HG03095 (cell line): ENCODE measurements at regions not wholly inside any gene's neighbourhood (a gene's known extent, or its start where the extent isn't known, plus 50 kb on each side); places are given as distances from the start of the nearest gene placed in this dataset.
"Not testable (repeated sequence)": the region's sequence is repeated elsewhere in the genome, so short reads cannot be mapped to it uniquely, and the experiment has no call there.

ENCODE experiments used
- ATAC-seq: cut with Tn5 transposase; IDR thresholded peaks from one replicate; pipeline ENCODE4 v1.9.1; 2021; ENCODE audit warnings: moderate library complexity; ENCODE audit not compliant: unreplicated experiment

DNA sequence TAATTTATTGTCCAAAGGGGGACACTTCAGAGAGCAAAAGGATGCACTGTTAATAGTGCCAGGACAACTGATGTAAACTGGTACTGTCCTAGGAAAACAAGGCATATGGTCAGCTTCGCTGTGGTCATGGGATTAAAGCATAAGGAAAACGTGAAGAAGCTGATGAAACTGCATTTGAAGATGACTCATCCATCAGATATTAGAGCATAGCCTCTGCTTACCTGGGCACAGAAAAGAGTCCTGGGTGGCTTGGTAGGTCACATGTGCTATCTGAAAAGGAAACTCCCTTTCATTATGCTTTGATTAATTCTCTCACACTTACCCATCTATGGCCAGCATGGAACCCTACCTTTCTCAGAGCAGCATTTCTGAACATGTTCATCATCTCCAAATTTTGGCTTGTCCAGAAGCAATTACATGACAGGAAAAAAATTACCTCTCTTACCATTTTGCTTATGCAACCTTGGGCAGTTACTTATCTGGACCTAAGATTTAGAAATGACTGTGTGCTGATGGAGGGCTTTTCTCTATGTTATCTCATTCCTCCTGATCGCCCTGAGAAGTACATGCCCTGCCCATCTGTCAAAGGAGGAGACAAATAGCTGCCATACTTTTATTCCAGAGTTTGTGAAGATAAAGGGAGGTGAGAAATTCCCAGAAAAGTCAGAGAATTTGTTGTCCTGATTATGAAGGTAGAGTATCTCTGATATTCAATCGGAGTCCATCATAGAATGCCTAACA lies 275.3 kb upstream of the SLC14A2 start:
- no peak for ATAC-seq

DNA sequence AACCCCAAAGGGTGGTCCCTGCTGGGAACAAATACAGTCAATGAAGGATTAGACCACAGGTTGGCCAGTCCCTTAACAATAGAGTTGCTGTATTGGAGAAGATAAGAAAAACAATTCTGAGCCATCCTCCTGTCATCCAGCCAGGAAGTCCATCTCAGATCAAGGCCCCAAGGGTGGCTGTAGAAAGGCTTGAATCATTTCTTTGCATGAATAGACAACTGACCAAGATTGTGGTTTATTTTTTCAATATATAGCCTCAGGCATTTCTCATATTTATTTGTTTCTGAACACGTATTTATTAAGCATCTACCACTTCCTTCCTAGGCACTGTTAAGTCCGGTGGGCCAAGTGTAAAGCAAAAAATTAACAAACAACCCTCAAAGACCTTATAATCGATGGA lies 274.4 kb upstream of the SLC14A2 start:
- ATAC-seq: no peak

DNA sequence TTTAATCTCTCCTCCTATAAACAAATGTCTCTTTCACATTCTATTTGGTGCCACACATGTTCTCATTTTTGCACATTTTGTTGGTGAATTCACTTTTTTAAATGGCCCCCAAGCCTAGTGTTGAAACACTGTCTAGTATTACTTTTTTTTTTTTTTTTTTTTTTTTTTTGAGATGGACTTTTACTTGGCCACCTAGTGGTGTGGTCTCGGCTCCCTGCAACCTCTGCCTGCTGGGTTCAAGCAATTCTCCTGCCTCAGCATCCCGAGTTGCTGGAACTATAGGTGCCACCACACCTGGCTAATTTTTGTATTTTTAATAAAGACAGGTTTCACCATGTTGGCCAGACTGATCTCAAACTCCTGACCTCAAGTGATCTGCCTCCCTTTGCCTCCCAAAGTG lies 273.8 kb upstream of the SLC14A2 start:
- no peak for ATAC-seq

DNA sequence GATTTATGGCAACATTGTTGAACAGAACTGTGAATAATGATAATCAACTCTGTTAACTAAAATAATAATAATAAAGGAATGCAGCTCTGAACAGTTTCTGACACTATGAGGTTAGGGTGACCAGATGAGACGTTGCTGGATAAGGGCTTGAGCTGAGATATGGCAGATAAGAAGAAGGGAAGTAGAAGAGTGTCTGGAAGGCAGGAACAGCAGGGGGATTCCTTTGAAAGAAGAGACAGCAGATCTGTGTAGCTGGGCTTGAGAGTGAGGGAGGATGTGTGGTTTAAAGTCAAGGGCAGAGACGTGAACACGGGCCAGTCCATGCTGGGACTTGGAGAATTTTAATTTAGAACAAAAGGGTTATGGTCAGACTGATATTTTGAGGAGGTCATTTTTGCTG lies 273.1 kb upstream of the SLC14A2 start:
- ATAC-seq: no peak

DNA sequence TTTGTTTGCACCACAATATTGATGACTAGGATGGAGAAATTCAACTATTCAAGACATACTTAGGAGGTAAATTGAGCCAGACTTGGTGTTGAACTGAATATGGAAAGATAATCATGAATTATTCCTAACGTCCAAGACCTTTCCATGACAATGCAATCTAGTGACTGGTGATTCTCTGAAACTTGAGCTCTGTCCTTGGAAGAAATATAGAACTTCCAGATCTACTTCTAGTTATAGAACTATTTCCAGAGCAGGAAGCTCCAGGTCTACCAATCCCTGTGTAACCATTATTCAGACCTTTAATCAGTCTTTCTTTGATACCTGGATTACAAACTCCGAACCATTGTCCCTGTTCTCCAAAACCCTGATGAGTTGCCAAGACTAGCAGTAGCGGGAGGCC lies 272.6 kb upstream of the SLC14A2 start:
- no peak for ATAC-seq

DNA sequence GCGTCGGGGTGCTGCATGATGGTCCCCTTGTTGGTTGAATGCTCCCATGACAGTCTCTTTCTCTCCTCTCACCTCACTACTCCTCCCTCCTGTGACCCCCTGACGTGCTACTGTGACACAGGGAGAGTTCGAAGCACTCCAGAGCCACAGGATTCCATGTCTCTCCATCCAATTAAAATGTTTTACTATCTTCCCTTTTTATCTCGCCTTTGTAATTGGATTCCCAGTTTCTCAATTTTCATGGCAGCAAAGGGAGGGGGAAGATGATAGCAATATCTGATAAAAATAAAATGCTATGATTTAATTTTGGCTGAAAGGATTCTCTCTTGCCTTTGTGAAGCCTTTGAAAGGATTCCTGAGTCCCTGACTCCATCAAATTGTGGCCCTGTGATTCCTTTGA lies 271.9 kb upstream of the SLC14A2 start:
- no peak for ATAC-seq

DNA sequence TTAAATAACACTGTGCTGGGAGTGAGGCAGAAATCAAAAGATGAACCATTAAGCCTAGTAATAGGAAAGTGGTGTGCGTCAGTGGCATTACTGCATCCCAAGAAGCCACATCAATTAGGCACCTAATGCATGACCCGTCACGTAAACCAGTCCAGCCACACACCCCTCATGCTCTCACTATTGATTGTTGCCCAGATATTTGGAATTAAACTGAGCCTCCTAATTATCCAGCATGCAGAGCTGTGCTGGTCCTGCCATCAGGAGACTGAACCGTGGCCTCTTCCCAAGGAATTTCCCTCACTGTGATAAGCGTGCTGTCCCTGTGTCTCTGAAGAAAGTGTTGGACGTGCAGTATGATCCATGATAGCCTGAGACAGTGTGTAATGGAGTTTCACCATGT lies 270.6 kb upstream of the SLC14A2 start:
- ATAC-seq: not testable (repeated sequence)

DNA sequence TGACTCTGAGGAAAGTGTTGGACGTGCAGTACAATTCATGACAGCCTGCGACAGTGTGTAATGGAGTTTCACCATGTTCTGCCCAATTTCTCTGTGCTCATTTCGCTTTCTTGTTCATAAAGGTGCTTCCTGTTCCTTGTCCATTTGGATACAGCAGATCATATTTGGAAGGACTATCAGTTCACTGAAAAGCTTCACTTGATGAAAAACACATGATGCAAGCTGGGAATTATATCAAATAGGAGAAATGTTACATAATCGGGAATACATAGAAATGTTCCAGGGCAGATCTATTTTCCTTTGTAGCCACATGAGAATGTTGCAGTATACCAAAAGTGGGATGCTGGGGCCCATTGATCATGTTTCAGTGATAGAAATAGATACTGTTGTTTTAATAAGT lies 266.3 kb upstream of the SLC14A2 start:
- no peak for ATAC-seq

DNA sequence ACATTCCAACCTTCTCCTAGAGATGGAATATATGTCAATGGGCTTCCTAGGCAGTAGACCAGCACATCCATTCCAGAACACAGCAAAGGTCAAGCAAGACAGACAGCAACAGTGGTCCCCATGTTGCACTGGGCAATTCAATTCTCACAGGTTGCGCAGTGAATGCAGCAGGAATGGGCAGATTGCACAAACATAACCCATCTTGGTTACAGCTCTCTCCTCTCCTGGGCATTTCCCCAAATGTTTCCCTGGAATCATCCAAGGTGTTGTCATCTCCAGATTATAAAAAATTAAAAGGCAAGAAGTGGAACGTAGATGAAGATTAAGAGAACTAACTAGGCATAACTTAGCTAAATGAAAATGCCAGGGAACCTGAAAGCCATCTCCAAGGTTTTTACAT lies 265.8 kb upstream of the SLC14A2 start:
- no peak for ATAC-seq

DNA sequence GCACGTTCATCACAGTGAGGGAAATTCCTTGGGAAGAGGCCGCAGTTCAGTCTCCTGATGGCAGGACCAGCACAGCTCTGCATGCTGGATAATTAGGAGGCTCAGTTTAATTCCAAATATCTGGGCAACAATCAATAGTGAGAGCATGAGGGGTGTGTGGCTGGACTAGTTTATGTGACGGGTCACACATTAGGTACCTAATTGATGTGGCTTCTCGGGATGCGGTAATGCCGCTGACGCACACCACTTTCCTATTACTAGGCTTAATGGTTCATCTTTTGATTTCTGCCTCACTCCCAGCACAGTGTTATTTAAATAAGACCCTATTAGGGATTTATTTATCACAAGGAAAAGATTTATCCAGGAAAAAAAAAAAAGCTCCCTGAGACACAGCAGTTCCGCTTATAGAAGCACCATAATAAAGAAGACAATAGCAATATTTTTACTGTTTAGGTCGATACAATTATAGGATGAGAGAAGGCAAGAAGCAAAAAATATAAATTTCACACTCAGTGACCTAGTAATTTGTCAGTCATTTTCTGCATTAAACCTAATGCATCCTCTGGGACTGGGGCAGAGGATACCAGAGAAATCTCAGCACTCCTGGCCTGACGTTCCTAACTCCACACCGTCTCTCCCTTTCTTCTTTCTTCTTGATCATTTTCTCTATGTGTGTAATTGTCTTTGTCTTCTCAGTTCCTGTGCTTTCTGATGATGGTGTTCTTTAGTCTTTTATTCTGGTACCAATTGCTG lies 264.7 kb upstream of the SLC14A2 start:
- ATAC-seq: no peak

DNA sequence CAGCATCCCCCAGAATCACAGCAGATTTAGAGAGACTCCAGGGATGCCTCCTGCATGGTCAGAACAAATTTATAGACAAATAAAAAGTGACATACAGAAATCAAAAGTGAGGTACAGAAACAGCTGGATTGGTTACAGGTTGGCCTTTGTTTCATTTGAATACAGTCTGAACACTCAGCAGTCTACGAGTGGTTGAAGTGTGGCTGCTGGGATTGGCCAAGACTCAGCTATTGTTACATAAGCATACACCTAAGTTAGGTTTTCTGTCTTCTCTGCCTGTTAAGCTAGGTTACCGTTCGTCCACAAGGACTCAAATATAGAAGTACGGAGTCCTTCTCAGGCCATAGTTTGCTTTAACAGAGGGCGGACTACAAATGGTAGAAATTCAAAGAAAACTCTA lies 262.4 kb upstream of the SLC14A2 start:
- ATAC-seq: no peak

DNA sequence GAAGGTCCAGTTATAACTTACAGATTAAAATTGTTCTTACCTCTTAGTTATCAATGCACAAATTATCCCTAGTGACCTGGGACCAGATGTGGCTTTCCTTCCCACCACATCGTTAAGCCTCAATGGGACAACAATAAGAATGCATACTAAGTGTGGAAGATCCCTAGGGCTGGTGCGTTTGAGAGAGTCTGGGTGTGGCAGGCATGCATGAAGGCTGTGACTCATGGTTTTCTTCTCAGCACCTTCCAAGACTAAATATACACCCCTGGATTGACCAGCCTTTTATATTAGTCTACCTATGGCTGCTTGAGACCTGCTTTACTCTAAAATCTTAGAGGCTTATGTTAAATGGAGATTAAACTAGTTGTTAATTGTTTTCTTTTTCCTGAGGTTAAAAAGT lies 261.7 kb upstream of the SLC14A2 start:
- no peak for ATAC-seq

DNA sequence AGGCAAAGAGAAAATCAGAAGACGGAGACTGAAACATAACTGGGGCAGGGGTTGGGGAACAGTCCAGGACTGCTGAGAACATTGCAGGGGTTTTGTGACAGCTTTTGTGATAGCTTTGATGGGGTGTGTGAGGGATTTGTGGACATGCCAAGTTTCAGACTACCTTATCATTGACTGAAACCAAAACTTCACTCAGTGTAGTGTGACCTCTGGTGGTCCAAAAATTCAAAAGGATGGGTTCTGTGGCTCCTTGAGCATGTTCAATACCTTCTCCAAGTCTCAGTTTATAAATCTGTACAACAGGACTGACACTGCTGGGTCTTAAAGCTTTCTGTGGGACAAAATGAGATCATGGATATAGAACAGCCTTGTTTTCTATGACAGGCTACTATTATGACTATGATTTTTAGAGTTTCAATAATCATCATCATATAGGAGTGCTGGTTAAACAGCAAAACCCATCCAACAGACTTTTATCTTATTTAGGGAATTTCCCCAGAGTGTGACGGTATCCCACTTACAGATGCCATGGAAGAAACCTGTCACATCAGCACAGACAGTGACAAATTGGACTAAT lies 259.2 kb upstream of the SLC14A2 start:
- no peak for ATAC-seq

DNA sequence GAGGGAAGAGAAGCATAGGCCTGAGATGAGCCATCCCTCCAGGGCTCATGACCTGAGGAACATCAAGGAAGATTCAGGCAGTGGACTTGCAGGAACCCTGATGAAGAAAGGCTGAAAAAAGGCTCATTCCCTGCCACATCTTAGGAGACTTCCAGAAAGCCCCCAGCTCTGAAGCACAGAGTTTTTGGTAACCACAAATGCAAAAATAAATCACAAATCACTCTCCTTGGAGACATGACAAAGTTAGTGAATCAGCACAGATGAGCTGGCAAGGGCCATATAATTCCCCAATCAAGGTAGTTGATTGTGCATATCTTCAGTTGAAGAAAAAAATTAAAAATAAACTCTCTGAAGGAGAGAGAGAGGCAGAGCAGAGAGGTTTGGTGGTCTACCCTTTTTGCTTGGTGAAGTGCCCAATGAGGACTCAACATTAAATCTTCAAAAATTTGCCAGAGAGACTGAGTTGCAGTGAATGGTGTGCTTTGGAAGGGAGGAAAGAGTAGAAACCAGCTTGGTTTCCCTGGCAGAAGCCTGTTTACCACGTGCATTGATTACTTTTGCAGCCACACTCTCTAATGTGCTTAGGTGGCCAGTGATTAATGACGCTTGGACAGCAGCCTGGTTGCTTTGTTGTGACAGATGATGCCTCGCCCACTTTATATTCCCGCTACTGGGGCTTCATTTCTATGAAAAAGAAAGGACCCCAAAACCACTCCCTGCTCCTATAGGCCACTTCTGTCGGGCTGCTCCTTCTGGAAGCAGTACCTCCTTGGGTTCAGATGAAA lies 257.4 kb upstream of the SLC14A2 start:
- no peak for ATAC-seq

DNA sequence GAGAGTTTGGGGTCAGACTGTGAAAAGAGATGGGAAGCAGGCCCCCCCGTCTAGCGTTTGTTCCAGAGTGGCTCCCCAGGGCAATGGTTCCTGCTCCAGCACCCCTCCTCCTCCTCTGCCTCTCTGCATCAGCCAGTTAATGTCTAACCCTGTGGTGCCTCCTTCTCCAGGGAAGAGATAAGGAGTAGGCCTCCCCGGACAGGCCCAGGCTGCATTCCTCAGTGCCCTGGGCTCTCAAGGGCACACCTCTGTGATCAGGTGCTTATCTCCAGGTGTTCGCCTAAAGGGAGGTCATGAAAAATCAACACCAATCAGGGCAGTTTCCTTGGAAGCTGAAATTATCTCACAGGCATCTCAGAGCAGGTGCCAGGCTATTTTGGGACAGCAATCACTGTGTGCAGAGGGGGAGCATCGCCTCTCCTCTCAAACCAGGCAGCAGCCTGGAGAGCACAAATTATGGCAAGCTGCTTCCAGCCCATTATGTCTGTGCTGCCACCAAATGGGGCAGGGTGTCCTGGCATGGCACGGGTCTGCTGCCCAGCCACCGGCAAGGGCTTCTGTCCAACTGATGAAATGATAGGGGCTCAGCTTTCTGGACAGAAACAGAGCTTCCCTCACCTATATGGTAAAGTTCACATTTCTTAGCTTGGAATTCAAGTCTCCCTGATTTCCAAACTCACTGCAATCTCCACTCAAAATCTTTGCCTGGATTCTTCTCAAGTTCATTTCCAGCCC lies 255.8 kb upstream of the SLC14A2 start:
- ATAC-seq: no peak

DNA sequence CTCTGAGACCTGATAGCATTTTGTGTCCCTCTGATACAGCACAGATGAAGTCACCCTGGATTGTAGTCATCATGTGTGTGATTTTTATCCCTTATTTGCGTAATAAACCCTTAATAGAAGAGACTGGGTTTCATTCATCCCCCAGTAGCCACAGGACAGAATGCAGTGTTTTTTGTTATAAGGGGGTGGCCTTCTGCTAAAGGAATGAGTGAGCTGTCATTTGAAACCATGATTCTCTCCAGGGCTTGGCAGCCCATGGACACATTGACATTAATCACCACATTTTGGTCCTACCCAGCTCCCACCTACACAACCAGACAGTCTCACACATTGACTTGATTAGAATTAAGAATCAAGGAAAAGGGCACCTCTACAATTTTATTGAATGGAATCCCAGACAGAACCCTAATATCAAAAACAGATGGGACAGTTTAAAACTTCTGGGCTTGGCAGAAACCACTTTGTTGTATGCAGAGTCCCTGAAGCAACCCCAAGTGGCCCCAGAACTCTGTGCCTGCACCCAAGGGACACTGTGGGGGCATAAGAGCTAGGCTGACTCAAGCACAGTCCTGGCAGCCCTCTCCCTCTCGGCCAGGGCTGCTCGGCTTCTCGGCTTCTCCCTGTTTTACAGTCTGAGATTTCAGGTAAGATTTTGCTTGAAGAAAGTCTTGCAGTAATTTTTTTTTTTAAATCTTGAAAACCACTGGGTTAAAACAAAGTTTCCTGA lies 254.0 kb upstream of the SLC14A2 start:
- no peak for ATAC-seq

DNA sequence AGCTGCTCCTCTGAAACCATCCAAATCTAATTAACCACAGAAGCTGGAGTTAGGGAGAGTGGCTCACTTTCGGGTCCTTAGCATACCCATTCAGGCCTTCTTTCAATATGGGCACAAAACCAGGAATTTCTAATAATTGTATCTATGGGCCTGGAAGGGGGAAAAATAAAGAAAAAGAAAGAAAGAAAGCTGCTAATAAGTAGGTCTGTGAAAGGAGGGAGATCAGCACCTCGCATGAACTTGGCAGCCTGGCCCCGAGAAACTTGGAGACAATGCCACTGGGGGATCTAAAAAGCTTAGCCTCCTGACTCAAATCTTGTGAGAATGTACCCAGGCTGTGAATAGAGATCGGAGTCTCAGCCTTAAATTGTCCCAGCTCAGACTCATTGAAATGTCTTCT lies 252.1 kb upstream of the SLC14A2 start:
- no peak for ATAC-seq

DNA sequence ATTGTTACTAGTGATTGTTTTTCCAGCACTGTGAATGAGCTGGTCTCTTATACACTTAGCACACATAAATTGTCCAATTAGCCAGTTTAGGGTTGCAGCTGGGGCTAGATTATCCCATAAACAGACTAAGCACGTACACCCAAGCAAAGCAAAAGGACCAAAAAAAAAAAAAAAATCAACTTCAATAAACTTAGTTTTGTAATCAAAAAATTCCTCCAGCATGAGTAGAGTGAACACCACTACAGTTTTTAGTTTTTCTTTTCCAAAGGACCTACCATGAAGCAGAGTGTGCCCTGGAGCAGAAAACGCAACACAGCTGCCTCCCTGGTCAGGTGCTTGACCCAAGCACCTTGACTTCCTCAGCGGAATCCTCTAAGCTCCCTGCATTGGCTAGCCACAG lies 249.4 kb upstream of the SLC14A2 start:
- no peak for ATAC-seq

DNA sequence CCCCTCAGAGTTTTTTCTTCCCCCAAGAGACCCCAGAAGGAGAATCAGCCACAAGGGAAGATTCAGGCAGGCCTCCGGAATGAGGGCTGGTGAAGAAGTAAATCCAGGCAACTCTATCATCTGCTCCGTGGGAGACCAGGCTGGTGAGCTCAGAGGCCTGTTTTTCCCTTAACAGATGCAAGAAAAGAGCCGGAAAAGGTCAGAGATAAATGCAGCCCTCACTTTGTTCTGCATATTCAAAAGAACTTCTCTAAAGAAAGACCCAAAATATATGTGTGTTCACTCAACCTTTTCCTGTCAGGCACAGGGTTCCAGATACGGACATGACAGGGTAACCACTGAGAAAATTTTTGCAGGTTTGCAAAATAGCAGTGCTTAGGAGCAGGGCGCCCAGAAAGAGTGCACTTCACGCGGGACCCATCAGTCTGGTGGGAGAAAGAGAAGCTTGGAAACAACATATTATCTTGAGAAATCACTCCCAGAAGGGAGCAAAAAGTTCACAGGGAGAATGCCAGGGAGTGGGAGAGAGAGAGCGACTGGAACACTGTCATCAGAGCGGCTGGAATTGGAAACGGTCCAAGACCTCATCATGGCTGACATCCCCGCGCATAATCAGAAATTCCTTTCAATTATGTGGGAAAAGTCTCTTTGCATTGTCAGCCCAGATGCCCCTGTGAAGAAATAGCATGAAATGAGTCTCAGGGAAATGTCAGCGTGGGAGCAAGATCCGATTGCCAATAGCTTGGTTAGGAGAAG lies 244.8 kb upstream of the SLC14A2 start:
- no peak for ATAC-seq
